ENCODE measurements at regions not wholly inside any gene's neighbourhood (a gene's known extent, or its start where the extent isn't known, plus 50 kb on each side); places are given as distances from the start of the nearest gene placed in this dataset.

DNA sequence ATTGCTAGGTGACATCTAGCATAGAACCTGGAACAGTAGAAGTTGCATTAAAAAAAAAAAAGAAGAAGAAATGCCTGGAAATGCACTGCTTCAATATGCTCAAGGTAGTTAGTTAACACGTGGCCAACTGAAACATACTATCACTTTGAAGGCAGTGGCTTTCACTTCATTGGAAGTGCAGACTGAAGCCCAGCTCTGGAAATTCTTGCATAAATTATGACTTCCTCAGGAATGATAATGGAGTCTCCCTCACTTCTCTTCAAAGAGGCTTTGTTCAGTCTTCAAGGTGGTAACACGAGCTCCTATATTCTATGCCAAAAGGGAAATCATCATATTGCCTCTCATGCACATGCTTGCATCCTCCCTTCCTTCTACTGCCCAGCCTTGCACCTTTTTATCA, 715.9 kb upstream of the API5 start:
- no peak for DNase-seq (ENCODE audit: low spot score)

DNA sequence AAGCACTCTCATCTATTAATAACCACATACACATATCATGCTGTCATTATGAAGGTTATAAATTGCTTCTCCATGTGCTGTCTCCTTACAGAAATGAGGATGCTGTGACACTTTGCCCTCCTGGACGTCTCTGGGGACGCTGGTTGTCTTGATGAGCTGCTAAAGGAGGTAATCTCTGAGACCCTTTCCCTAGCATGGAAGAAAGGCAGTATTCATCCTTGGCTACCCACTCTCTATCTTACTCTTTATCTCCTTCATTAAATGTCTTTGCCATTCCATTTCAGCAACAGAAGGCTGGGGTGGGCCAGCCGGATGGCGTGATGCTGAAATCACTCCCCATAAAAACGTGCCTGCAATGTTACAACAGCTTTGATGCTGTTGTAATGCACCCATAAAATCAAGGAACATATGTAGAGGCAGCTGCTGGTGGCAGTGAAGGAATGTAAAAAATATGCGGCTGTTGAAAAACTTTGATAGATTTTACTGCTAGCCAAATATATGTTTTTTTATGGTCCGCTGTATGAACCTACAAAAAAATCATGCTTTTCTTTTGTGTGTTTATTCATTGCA, 715.1 kb upstream of the API5 start:
- DNase-seq (ENCODE audit: low spot score): no peak

GRCh38 chr11:42598341-42598740, 713.5 kb upstream of the API5 start:
- no peak for DNase-seq (ENCODE audit: low spot score)

- no peak for DNase-seq (ENCODE audit: low spot score)
Measured at GRCh38 chr11:42620796-42621195, 691.0 kb upstream of the API5 start.

- DNase-seq (ENCODE audit: low spot score): no peak
Measured at GRCh38 chr11:42625757-42626665, 685.8 kb upstream of the API5 start.

DNA sequence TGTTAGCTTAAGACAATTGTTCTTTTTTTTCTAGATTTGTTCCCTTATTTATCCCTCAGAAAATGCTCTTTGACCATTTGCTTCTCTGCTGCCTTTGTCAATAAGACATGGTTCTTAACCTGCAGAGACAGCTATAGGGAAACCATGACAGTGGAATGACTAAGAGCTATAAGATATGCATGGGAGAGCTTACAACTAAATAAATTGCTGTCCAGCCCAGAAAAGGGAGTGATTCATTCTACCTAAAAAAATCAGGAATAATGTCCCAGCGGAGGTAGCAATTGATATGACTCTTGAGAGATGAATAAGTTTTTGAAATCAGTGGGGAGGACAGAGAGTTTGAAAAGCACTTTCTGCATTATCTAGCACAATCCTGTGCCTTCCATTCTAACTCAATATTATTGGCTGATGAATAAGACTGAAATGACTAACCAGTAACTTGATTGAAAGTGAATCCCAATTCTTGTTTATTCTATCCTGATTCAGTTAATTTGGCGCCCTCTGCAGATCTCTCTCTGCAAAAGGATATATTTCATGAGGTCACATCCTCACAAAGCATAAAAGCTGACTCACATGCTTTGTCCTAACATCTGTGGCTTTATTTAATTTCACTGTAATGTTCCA, 680.5 kb upstream of the API5 start:
- DNase-seq (ENCODE audit: low spot score): no peak

- DNase-seq (ENCODE audit: low spot score): no peak
Measured at GRCh38 chr11:42646959-42647358, 664.8 kb upstream of the API5 start.

DNA sequence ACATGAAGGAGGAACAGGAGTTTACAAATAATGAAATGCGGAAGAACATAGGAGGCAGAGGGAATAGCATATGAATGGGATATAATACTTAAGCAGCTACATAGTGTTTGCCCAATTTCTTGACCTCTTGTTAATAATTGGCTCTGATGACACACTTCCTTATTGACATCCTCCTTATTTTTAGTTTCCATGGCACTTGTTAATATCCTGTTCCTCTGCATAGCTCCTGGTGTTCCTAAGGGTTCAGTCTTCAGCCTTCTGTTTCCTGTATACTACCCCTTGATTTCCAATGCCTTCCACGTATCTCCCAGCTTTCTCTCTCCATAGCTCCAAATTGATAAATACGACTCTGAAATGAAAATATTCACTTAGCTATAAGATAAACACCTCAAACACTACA, 663.8 kb upstream of the API5 start:
- DNase-seq (ENCODE audit: low spot score): no peak

- DNase-seq (ENCODE audit: low spot score): no peak
Measured at GRCh38 chr11:42651621-42652020, 660.2 kb upstream of the API5 start.

DNA sequence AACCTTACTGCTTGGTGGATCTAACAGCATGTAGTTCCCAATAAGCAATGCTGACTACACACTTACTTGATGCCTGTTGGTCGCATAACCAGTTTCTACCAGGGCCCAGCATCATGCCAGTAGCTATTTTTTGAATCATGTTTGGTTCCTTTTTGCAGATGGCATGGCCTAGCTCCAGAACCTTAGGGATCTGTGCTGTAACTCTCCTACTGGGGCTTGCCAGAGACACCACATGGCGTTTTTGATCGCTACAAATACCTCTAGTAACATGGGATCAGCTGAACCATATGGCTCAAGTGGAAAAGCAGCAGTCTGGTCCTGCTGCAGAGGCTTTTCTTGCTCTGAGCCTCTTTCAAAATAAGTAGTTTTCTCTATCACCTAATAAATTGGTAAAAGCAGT, 654.6 kb upstream of the API5 start:
- DNase-seq (ENCODE audit: low spot score): no peak

DNA sequence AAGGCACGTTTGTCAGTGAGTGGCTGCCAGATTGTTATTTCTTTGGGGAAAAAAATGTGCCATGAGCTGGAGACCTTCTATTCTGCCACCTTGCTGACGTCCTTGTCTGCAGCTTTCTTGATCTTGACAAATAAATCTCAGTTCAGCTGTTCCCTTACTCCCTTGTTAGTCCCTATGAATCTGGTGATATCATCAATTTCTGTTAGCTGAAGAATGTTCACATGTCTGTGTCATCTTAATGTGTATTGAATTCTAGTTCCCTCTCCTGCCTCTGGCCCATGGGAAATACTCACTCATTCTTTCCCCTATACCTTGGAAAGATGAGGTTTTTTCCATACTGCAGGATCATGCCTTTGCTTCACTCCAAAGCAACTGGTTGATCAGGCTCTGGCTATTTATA, 649.9 kb upstream of the API5 start:
- DNase-seq (ENCODE audit: low spot score): no peak

DNA sequence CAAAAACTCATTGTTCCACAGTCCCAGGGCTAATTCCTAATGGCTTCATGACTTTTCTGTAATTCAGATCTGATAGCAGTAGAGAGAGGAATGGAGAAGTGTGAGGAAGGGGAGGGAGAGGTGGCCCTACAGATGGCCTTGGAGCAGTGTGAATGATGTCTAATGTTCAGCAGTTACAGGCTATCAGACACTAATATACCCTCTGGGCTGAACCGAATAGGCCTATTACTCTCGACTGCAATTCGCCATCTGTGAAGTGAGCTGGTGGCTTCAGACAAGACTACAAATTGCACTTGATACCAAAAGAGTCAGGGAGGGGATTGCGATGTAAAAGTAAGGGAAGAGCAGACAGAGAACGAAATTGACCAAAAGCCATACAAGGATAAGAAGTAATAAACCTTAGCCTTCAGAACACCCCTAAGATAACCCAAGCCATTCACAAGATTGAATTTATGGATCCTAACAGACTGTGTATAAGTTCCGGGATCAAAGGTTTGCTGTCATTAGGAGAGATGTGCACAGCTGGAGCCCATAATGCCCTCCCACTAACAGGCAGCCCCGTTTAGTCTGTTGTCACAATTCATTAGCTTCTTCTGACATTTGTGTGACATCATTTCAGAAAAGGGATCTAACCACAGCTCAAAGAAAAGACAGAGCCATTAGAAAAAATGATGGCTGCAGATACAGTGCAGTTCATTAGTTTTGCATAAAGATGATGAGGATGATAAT, 642.4 kb upstream of the API5 start:
- no peak for DNase-seq (ENCODE audit: low spot score)

GRCh38 chr11:42674436-42674835, 637.4 kb upstream of the API5 start:
- DNase-seq (ENCODE audit: low spot score): no peak

DNA sequence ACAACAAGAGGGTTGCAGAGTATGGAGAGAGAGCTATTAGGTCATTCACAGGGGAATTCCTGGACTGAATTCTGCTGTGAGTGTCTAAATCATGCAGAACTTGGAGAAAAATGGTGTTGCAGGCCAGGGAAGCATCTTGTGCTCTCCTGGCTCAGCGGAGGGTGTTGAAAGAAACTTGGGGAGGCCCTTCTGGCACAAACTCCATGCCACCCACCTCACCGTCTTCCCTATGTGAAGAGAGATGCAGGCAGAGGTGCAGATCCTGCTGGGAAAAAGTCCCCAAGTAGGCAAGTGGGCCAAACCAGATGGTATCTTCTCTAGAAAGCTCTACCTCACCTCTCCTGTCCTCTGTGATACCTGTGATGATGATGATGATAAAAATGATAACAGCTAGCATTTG, 604.3 kb upstream of the API5 start:
- no peak for DNase-seq (ENCODE audit: low spot score)

DNA sequence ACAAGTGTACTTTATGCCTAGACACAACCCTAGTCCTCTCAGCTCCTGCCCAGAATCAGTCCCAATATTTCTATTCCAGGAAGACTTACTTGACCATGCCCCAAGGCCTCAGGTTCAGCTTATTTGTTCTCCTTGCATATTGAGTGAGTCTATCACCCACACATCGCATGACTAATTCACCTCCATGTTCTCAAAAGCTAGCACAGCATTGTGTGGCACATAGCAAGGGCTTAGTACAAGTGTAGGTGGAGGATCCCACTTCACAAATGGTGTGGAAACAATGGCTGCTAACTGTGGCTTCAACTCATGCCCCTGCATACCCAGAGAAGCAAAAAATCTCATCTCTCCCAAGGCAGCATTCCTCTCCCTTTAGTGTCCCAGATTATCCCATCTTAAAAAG, 602.6 kb upstream of the API5 start:
- DNase-seq (ENCODE audit: low spot score): no peak

GRCh38 chr11:42713279-42713678, 598.5 kb upstream of the API5 start:
- DNase-seq (ENCODE audit: low spot score): no peak

DNA sequence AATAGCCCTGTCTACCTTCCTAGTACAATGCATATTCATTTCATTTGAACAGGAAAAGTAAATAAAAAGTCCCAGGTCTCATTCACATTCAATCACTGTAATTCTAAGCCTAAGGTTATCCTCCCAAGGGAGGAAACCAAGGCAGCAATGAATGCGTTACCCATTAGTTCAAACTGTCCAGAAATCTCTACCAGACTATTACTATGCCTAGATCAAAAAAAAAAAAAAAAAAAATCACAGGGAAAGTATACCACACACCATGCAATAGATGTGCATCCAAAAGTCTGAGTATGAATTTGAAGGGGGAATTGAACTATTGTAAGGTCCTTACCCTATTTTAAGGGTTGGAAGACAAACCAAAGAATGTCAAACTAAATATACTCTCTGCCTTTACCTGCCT, 598.0 kb upstream of the API5 start:
- DNase-seq (ENCODE audit: low spot score): no peak

GRCh38 chr11:42720716-42721563, 590.9 kb upstream of the API5 start:
- DNase-seq (ENCODE audit: low spot score): no peak

DNA sequence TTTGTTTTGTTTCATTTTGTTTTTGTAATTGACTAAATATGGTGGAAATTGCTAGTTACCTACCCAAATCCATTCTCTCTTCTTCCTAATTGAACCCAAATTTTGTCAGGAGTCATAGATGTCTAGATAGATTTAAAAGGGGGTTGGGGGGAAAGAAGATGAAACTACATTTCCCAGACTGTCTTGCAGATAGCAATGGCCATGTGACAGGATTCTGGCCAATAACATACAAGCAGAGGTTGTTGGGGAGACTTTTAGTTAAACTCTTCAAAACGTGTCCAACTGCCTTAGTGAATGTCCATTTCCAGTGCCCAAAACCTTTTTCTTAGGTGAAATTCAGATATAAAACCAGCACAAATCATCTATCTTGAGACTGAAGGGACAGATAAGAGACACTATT, 583.9 kb upstream of the API5 start:
- no peak for DNase-seq (ENCODE audit: low spot score)

GRCh38 chr11:42762348-42762747, 549.4 kb upstream of the API5 start:
- DNase-seq (ENCODE audit: low spot score): no peak

- DNase-seq (ENCODE audit: low spot score): no peak
Measured at GRCh38 chr11:42764936-42765335, 546.9 kb upstream of the API5 start.

- DNase-seq (ENCODE audit: low spot score): no peak
Measured at GRCh38 chr11:42768576-42768975, 543.2 kb upstream of the API5 start.
